ENCODE measurements at regions not wholly inside any gene's neighbourhood (a gene's known extent, or its start where the extent isn't known, plus 50 kb on each side); places are given as distances from the start of the nearest gene placed in this dataset.

- Histone ChIP-seq H3K4me3 (peak overlapping the region in 2 of 8 donors; percentile 32 to 45), H3K27ac (peak overlapping the region in 1 of 8 donors; percentile 50), H3K27me3 (replicated peaks in 1 of 7) (no peaks in the 10 kb centered on the region), H3K4me1 (no peaks in the 10 kb centered on the region), H3K36me3 (no peaks in the 10 kb centered on the region), H3K9me3 (peaks cover 0 to 6% (median 5%) of the 10 kb centered on the region in 8 donors)
- 52 to 90% (median 89%) methylated on average over 9 of the region's 9 CpGs for WGBS, 5 donors
- no peak for DNase-seq
- intact Hi-C loops (cut with DNase I; ENCODE audit: low total_unique reads) = no loop called here
- no peak for TF ChIP-seq POLR2A (IDR thresholded peaks at IDR 0.05)
- peak in 5 of 11 experiments; percentile 17 to 74 (median 25) for TF ChIP-seq CTCF (IDR thresholded peaks at IDR 0.05 in 8 of 11, conservative IDR thresholded peaks at IDR 0.05 in 3 of 11)
- peak in 1 of 3 donors; percentile 20 for TF ChIP-seq POLR2AphosphoS5 (IDR thresholded peaks at IDR 0.05)
These were observed 190.7 kb downstream of the OR13H1 start for GRCh38 chrX:131734621-131735020.

- intact Hi-C loops (cut with DNase I; ENCODE audit: low total_unique reads) = no loop called here
- H3K9me3 ChIP-seq = peaks cover 0 to 11% (median 10%) of the 10 kb centered on the region in 8 donors
- TF ChIP-seq POLR2A (IDR thresholded peaks at IDR 0.05) (no peak), POLR2AphosphoS5 (IDR thresholded peaks at IDR 0.05) (no peak), CTCF (IDR thresholded peaks at IDR 0.05 in 8 of 11, conservative IDR thresholded peaks at IDR 0.05 in 3 of 11) (no peak)
- no peaks in the 10 kb centered on the region for H3K27me3 ChIP-seq (replicated peaks in 1 of 7)
- no peak for DNase-seq
- peak overlapping the region in 1 of 8 donors; percentile 50 for H3K27ac ChIP-seq
- H3K4me3 ChIP-seq = peak overlapping the region in 2 of 8 donors; percentile 32 to 45
- H3K36me3 ChIP-seq = no peaks in the 10 kb centered on the region
- WGBS, 5 donors = 62 to 97% (median 89%) methylated on average over 3 of the region's 3 CpGs
- H3K4me1 ChIP-seq = no peaks in the 10 kb centered on the region
These were observed 191.3 kb downstream of the OR13H1 start for GRCh38 chrX:131735127-131735526.

- no peak for DNase-seq
- Histone ChIP-seq H3K9me3 (peaks cover 0 to 32% (median 20%) of the 10 kb centered on the region in 8 donors), H3K4me3 (no peak overlapping the region), H3K36me3 (no peaks in the 10 kb centered on the region), H3K27ac (no peak overlapping the region), H3K27me3 (replicated peaks in 1 of 7) (no peaks in the 10 kb centered on the region), H3K4me1 (no peaks in the 10 kb centered on the region)
- 52 to 79% (median 69%) methylated on average over 2 of the region's 2 CpGs for WGBS, 5 donors
- intact Hi-C loops (cut with DNase I; ENCODE audit: low total_unique reads) = no loop called here
- TF ChIP-seq POLR2A (IDR thresholded peaks at IDR 0.05) (no peak), POLR2AphosphoS5 (IDR thresholded peaks at IDR 0.05) (no peak), CTCF (IDR thresholded peaks at IDR 0.05 in 8 of 11, conservative IDR thresholded peaks at IDR 0.05 in 3 of 11) (no peak)
These were observed 195.9 kb downstream of the OR13H1 start for GRCh38 chrX:131739823-131740222.

GRCh38 chrX:131741103-131741581 lies 197.3 kb downstream of the OR13H1 start:
- no peaks in the 10 kb centered on the region for H3K27me3 ChIP-seq (replicated peaks in 1 of 7)
- intact Hi-C loops (cut with DNase I; ENCODE audit: low total_unique reads) = no loop called here
- peaks cover 0 to 4% (median 0%) of the 10 kb centered on the region in 6 donors for H3K4me1 ChIP-seq
- peak; percentile 89 for DNase-seq
- no peaks in the 10 kb centered on the region for H3K36me3 ChIP-seq
- H3K27ac ChIP-seq = peak overlapping the region in 5 of 8 donors; percentile 78 to 87 (median 86)
- peaks cover 0 to 32% (median 20%) of the 10 kb centered on the region in 8 donors for H3K9me3 ChIP-seq
- 53 to 95% (median 93%) methylated on average over 8 to 12 of the region's 12 CpGs for WGBS, 5 donors
- peak overlapping the region in 5 of 8 donors; percentile 6 to 71 (median 33) for H3K4me3 ChIP-seq
- TF ChIP-seq POLR2AphosphoS5 (IDR thresholded peaks at IDR 0.05) (no peak), CTCF (IDR thresholded peaks at IDR 0.05 in 8 of 11, conservative IDR thresholded peaks at IDR 0.05 in 3 of 11) (peak in 5 of 11 experiments; percentile 43 to 79 (median 52)), POLR2A (IDR thresholded peaks at IDR 0.05) (no peak)

Data from spleen (tissue), 11 donors.